ENCODE measurements at regions not wholly inside any gene's neighbourhood (a gene's known extent, or its start where the extent isn't known, plus 50 kb on each side); places are given as distances from the start of the nearest gene placed in this dataset.

- Histone ChIP-seq H3K4me1 (ENCODE audit: control insufficient read depth in 2 of 2, insufficient read depth in 2 of 2, low read length in 2 of 2) (no peaks in the 10 kb centered on the region), H3K36me3 (ENCODE audit: control insufficient read depth in 2 of 2, insufficient read depth in 2 of 2, low read length in 1 of 2) (no peaks in the 10 kb centered on the region), H3K27me3 (ENCODE audit: control insufficient read depth in 2 of 2, insufficient read depth in 1 of 2, low read length in 1 of 2) (no peaks in the 10 kb centered on the region), H3K4me3 (ENCODE audit: low read length in 2 of 2) (no peak overlapping the region), H3K27ac (ENCODE audit: low read depth in 1 of 2, low read length in 1 of 2) (no peak overlapping the region), H3K9me3 (ENCODE audit: control insufficient read depth in 2 of 2, insufficient read depth in 1 of 2, low read length in 1 of 2) (no peaks in the 10 kb centered on the region)
- WGBS = 92% methylated on average over 1 of the region's 1 CpG
- DNase-seq (ENCODE audit: low read depth in 6 of 9, low spot score in 9 of 9) = no peak
Measured at GRCh38 chrX:69371159-69371558, 133.0 kb upstream of the NALF2 start.

- Histone ChIP-seq H3K27me3 (ENCODE audit: control insufficient read depth in 2 of 2, insufficient read depth in 1 of 2, low read length in 1 of 2) (no peaks in the 10 kb centered on the region), H3K36me3 (ENCODE audit: control insufficient read depth in 2 of 2, insufficient read depth in 2 of 2, low read length in 1 of 2) (no peaks in the 10 kb centered on the region), H3K4me1 (ENCODE audit: control insufficient read depth in 2 of 2, insufficient read depth in 2 of 2, low read length in 2 of 2) (no peaks in the 10 kb centered on the region), H3K9me3 (ENCODE audit: control insufficient read depth in 2 of 2, insufficient read depth in 1 of 2, low read length in 1 of 2) (no peaks in the 10 kb centered on the region), H3K4me3 (ENCODE audit: low read length in 2 of 2) (no peak overlapping the region), H3K27ac (ENCODE audit: low read depth in 1 of 2, low read length in 1 of 2) (no peak overlapping the region)
- WGBS = 91% methylated on average over 5 of the region's 5 CpGs
- no peak for DNase-seq (ENCODE audit: low read depth in 6 of 9, low spot score in 9 of 9)
Measured at GRCh38 chrX:69369999-69370398, 134.1 kb upstream of the NALF2 start.

- Histone ChIP-seq H3K4me3 (ENCODE audit: low read length in 2 of 2) (no peak overlapping the region), H3K4me1 (ENCODE audit: control insufficient read depth in 2 of 2, insufficient read depth in 2 of 2, low read length in 2 of 2) (no peaks in the 10 kb centered on the region)
- 84% methylated on average over 2 of the region's 2 CpGs for WGBS
Measured at GRCh38 chrX:69366183-69366582, 137.9 kb upstream of the NALF2 start.

GRCh38 chrX:69365755-69366154 is 138.4 kb upstream of the NALF2 start:
- WGBS = 90% methylated on average over 1 of the region's 1 CpG
- Histone ChIP-seq H3K36me3 (ENCODE audit: control insufficient read depth in 2 of 2, insufficient read depth in 2 of 2, low read length in 1 of 2) (no peaks in the 10 kb centered on the region), H3K4me1 (ENCODE audit: control insufficient read depth in 2 of 2, insufficient read depth in 2 of 2, low read length in 2 of 2) (no peaks in the 10 kb centered on the region), H3K27me3 (ENCODE audit: control insufficient read depth in 2 of 2, insufficient read depth in 1 of 2, low read length in 1 of 2) (no peaks in the 10 kb centered on the region), H3K4me3 (ENCODE audit: low read length in 2 of 2) (no peak overlapping the region), H3K27ac (ENCODE audit: low read depth in 1 of 2, low read length in 1 of 2) (no peak overlapping the region), H3K9me3 (ENCODE audit: control insufficient read depth in 2 of 2, insufficient read depth in 1 of 2, low read length in 1 of 2) (no peaks in the 10 kb centered on the region)
- no peak for DNase-seq (ENCODE audit: low read depth in 6 of 9, low spot score in 9 of 9)

More at GRCh38 chrX:69366183-69366582, 137.9 kb upstream of the NALF2 start:
- no peak overlapping the region for H3K27ac ChIP-seq (ENCODE audit: low read depth in 1 of 2, low read length in 1 of 2)
- H3K27me3 ChIP-seq (ENCODE audit: control insufficient read depth in 2 of 2, insufficient read depth in 1 of 2, low read length in 1 of 2) = no peaks in the 10 kb centered on the region
- DNase-seq (ENCODE audit: low read depth in 6 of 9, low spot score in 9 of 9) = no peak
- no peaks in the 10 kb centered on the region for H3K9me3 ChIP-seq (ENCODE audit: control insufficient read depth in 2 of 2, insufficient read depth in 1 of 2, low read length in 1 of 2)
- no peaks in the 10 kb centered on the region for H3K36me3 ChIP-seq (ENCODE audit: control insufficient read depth in 2 of 2, insufficient read depth in 2 of 2, low read length in 1 of 2)

GRCh38 chrX:69365349-69365748 is 138.8 kb upstream of the NALF2 start:
- Histone ChIP-seq H3K4me1 (ENCODE audit: control insufficient read depth in 2 of 2, insufficient read depth in 2 of 2, low read length in 2 of 2) (no peaks in the 10 kb centered on the region), H3K36me3 (ENCODE audit: control insufficient read depth in 2 of 2, insufficient read depth in 2 of 2, low read length in 1 of 2) (no peaks in the 10 kb centered on the region), H3K9me3 (ENCODE audit: control insufficient read depth in 2 of 2, insufficient read depth in 1 of 2, low read length in 1 of 2) (no peaks in the 10 kb centered on the region), H3K4me3 (ENCODE audit: low read length in 2 of 2) (no peak overlapping the region), H3K27me3 (ENCODE audit: control insufficient read depth in 2 of 2, insufficient read depth in 1 of 2, low read length in 1 of 2) (no peaks in the 10 kb centered on the region), H3K27ac (ENCODE audit: low read depth in 1 of 2, low read length in 1 of 2) (no peak overlapping the region)
- no peak for DNase-seq (ENCODE audit: low read depth in 6 of 9, low spot score in 9 of 9)
- WGBS = 96% methylated on average over 1 of the region's 1 CpG

- 64% methylated on average over 4 of the region's 4 CpGs for WGBS
- no peaks in the 10 kb centered on the region for H3K27me3 ChIP-seq (ENCODE audit: control insufficient read depth in 2 of 2, insufficient read depth in 1 of 2, low read length in 1 of 2)
- no peaks in the 10 kb centered on the region for H3K9me3 ChIP-seq (ENCODE audit: control insufficient read depth in 2 of 2, insufficient read depth in 1 of 2, low read length in 1 of 2)
- no peaks in the 10 kb centered on the region for H3K4me1 ChIP-seq (ENCODE audit: control insufficient read depth in 2 of 2, insufficient read depth in 2 of 2, low read length in 2 of 2)
- no peaks in the 10 kb centered on the region for H3K36me3 ChIP-seq (ENCODE audit: control insufficient read depth in 2 of 2, insufficient read depth in 2 of 2, low read length in 1 of 2)
- no peak overlapping the region for H3K4me3 ChIP-seq (ENCODE audit: low read length in 2 of 2)
- H3K27ac ChIP-seq (ENCODE audit: low read depth in 1 of 2, low read length in 1 of 2) = no peak overlapping the region
- no peak for DNase-seq (ENCODE audit: low read depth in 6 of 9, low spot score in 9 of 9)
Measured at GRCh38 chrX:69362856-69363255, 141.3 kb upstream of the NALF2 start.

GRCh38 chrX:69362354-69362753 is 141.8 kb upstream of the NALF2 start:
- Histone ChIP-seq H3K27ac (ENCODE audit: low read depth in 1 of 2, low read length in 1 of 2) (no peak overlapping the region), H3K36me3 (ENCODE audit: control insufficient read depth in 2 of 2, insufficient read depth in 2 of 2, low read length in 1 of 2) (no peaks in the 10 kb centered on the region), H3K4me3 (ENCODE audit: low read length in 2 of 2) (no peak overlapping the region), H3K4me1 (ENCODE audit: control insufficient read depth in 2 of 2, insufficient read depth in 2 of 2, low read length in 2 of 2) (no peaks in the 10 kb centered on the region), H3K27me3 (ENCODE audit: control insufficient read depth in 2 of 2, insufficient read depth in 1 of 2, low read length in 1 of 2) (no peaks in the 10 kb centered on the region), H3K9me3 (ENCODE audit: control insufficient read depth in 2 of 2, insufficient read depth in 1 of 2, low read length in 1 of 2) (no peaks in the 10 kb centered on the region)
- no peak for DNase-seq (ENCODE audit: low read depth in 6 of 9, low spot score in 9 of 9)
- 97% methylated on average over 5 of the region's 5 CpGs for WGBS

GRCh38 chrX:69361311-69361845 is 142.7 kb upstream of the NALF2 start:
- 66% methylated on average over 5 of the region's 5 CpGs for WGBS
- Histone ChIP-seq H3K4me1 (ENCODE audit: control insufficient read depth in 2 of 2, insufficient read depth in 2 of 2, low read length in 2 of 2) (no peaks in the 10 kb centered on the region), H3K9me3 (ENCODE audit: control insufficient read depth in 2 of 2, insufficient read depth in 1 of 2, low read length in 1 of 2) (no peaks in the 10 kb centered on the region), H3K4me3 (ENCODE audit: low read length in 2 of 2) (no peak overlapping the region), H3K27ac (ENCODE audit: low read depth in 1 of 2, low read length in 1 of 2) (no peak overlapping the region), H3K36me3 (ENCODE audit: control insufficient read depth in 2 of 2, insufficient read depth in 2 of 2, low read length in 1 of 2) (no peaks in the 10 kb centered on the region), H3K27me3 (ENCODE audit: control insufficient read depth in 2 of 2, insufficient read depth in 1 of 2, low read length in 1 of 2) (no peaks in the 10 kb centered on the region)
- DNase-seq (ENCODE audit: low read depth in 6 of 9, low spot score in 9 of 9) = no peak

GRCh38 chrX:69357317-69357716 is 146.8 kb upstream of the NALF2 start:
- Histone ChIP-seq H3K4me3 (ENCODE audit: low read length in 2 of 2) (no peak overlapping the region), H3K27me3 (ENCODE audit: control insufficient read depth in 2 of 2, insufficient read depth in 1 of 2, low read length in 1 of 2) (no peaks in the 10 kb centered on the region), H3K36me3 (ENCODE audit: control insufficient read depth in 2 of 2, insufficient read depth in 2 of 2, low read length in 1 of 2) (no peaks in the 10 kb centered on the region), H3K9me3 (ENCODE audit: control insufficient read depth in 2 of 2, insufficient read depth in 1 of 2, low read length in 1 of 2) (no peaks in the 10 kb centered on the region), H3K4me1 (ENCODE audit: control insufficient read depth in 2 of 2, insufficient read depth in 2 of 2, low read length in 2 of 2) (no peaks in the 10 kb centered on the region), H3K27ac (ENCODE audit: low read depth in 1 of 2, low read length in 1 of 2) (no peak overlapping the region)
- no peak for DNase-seq (ENCODE audit: low read depth in 6 of 9, low spot score in 9 of 9)
- 86% methylated on average over 2 of the region's 2 CpGs for WGBS

- Histone ChIP-seq H3K27me3 (ENCODE audit: control insufficient read depth in 2 of 2, insufficient read depth in 1 of 2, low read length in 1 of 2) (no peaks in the 10 kb centered on the region), H3K9me3 (ENCODE audit: control insufficient read depth in 2 of 2, insufficient read depth in 1 of 2, low read length in 1 of 2) (no peaks in the 10 kb centered on the region), H3K4me3 (ENCODE audit: low read length in 2 of 2) (no peak overlapping the region), H3K4me1 (ENCODE audit: control insufficient read depth in 2 of 2, insufficient read depth in 2 of 2, low read length in 2 of 2) (no peaks in the 10 kb centered on the region), H3K36me3 (ENCODE audit: control insufficient read depth in 2 of 2, insufficient read depth in 2 of 2, low read length in 1 of 2) (no peaks in the 10 kb centered on the region), H3K27ac (ENCODE audit: low read depth in 1 of 2, low read length in 1 of 2) (no peak overlapping the region)
- DNase-seq (ENCODE audit: low read depth in 6 of 9, low spot score in 9 of 9) = no peak
- 88% methylated on average over 2 of the region's 2 CpGs for WGBS
Measured at GRCh38 chrX:69324851-69325250, 159.6 kb upstream of the PJA1 start.

All from thymus (tissue), 11 donors.